ENCODE measurements at regions not wholly inside any gene's neighbourhood (a gene's known extent, or its start where the extent isn't known, plus 50 kb on each side); places are given as distances from the start of the nearest gene placed in this dataset.

DNA sequence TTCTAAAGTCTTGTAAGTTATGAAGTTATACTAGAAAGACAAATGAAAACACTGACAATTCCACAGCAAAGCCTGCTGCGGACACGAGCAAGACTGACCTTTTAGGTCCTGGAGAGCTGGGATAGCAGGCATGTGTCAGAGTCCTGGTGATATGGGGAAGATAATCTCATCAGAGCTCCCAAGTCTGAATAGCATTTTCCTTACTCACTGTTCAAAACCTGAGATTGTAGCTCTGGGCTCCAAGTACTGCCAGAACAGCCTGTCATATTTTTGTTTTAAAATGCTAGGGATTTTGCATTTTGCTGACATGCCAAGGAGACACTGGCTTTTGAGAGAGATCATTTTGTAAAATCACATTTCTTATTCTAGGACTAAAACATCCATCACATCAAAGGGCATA lies 90.1 kb downstream of the DRD1 start:
- TF ChIP-seq CTCF (IDR thresholded peaks at IDR 0.05; ENCODE audit: borderline replicate concordance, control extremely low read depth, extremely low read depth, insufficient read depth, missing control alignments) = no peak
- no peak for DNase-seq (ENCODE audit: low spot score)
- in situ Hi-C loops (cut with MboI; ENCODE audit: low sequenced_read_pairs, unreplicated experiment) = no loop called here

- no peak for DNase-seq (ENCODE audit: low spot score)
- TF ChIP-seq CTCF (IDR thresholded peaks at IDR 0.05; ENCODE audit: borderline replicate concordance, control extremely low read depth, extremely low read depth, insufficient read depth, missing control alignments) = no peak
- in situ Hi-C loops (cut with MboI; ENCODE audit: low sequenced_read_pairs, unreplicated experiment) = no loop called here
Measured at GRCh38 chr5:175351897-175352590, 91.9 kb downstream of the DRD1 start.

GRCh38 chr5:175351126-175351525 lies 92.9 kb downstream of the DRD1 start:
- no peak for TF ChIP-seq CTCF (IDR thresholded peaks at IDR 0.05; ENCODE audit: borderline replicate concordance, control extremely low read depth, extremely low read depth, insufficient read depth, missing control alignments)
- DNase-seq (ENCODE audit: low spot score) = no peak
- in situ Hi-C loops (cut with MboI; ENCODE audit: low sequenced_read_pairs, unreplicated experiment) = no loop called here

DNA sequence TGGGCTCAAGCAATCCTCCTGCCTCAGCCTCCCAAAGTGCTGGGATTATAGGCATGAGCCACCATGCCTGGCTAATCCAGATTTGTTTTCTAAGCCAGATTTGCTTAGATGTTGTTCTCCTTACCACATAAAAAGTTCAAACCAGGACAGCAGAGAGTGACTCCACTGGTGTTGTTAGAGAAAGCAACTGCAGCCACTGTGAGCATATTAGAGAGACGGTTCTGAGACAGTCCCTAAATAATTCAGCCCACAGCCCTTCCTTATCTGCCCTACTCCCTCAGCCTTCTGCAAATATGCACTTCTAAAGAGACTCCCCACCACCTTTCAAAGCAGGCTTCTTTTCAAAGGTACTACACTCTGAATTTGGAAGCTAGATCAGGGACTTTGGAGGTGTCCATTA lies 96.1 kb downstream of the DRD1 start:
- in situ Hi-C loops (cut with MboI; ENCODE audit: low sequenced_read_pairs, unreplicated experiment) = no loop called here
- DNase-seq (ENCODE audit: low spot score) = no peak
- no peak for TF ChIP-seq CTCF (IDR thresholded peaks at IDR 0.05; ENCODE audit: borderline replicate concordance, control extremely low read depth, extremely low read depth, insufficient read depth, missing control alignments)

GRCh38 chr5:175347027-175347426 lies 97.0 kb downstream of the DRD1 start:
- no peak for TF ChIP-seq CTCF (IDR thresholded peaks at IDR 0.05; ENCODE audit: borderline replicate concordance, control extremely low read depth, extremely low read depth, insufficient read depth, missing control alignments)
- DNase-seq (ENCODE audit: low spot score) = no peak
- in situ Hi-C loops (cut with MboI; ENCODE audit: low sequenced_read_pairs, unreplicated experiment) = no loop called here

- TF ChIP-seq CTCF (IDR thresholded peaks at IDR 0.05; ENCODE audit: borderline replicate concordance, control extremely low read depth, extremely low read depth, insufficient read depth, missing control alignments) = no peak
- no peak for DNase-seq (ENCODE audit: low spot score)
- in situ Hi-C loops (cut with MboI; ENCODE audit: low sequenced_read_pairs, unreplicated experiment) = no loop called here
Measured at GRCh38 chr5:175344331-175345195, 99.4 kb downstream of the DRD1 start.

All from GM13976 (cell line).